Subcutaneous abdominal adipose tissue (tissue), 5 donors: ENCODE measurements at regions not wholly inside any gene's neighbourhood (a gene's known extent, or its start where the extent isn't known, plus 50 kb on each side); places are given as distances from the start of the nearest gene placed in this dataset.

ENCODE experiments used
- H3K27ac ChIP-seq: one replicate; pipeline ENCODE4 v1.7.0; 2013; ENCODE audit warnings: low read depth, mild to moderate bottlenecking, inconsistent platforms, low read length, moderate library complexity
- H3K27me3 ChIP-seq, 5 donors: one replicate each; pipeline ENCODE4 v1.7.0; 2013; ENCODE audit warnings: low read length in 5 of 5, inconsistent platforms in 1 of 5; ENCODE audit not compliant: control insufficient read depth in 5 of 5, insufficient read depth in 4 of 5
- H3K36me3 ChIP-seq, 5 donors: one replicate each; pipeline ENCODE4 v1.7.0; 2013; ENCODE audit warnings: low read length in 5 of 5; ENCODE audit not compliant: control insufficient read depth in 5 of 5, insufficient read depth in 5 of 5
- H3K4me1 ChIP-seq, 5 donors: one replicate each; pipeline ENCODE4 v1.7.0; 2013; ENCODE audit warnings: low read length in 5 of 5, mild to moderate bottlenecking in 3 of 5, moderate library complexity in 1 of 5; ENCODE audit not compliant: control insufficient read depth in 5 of 5, insufficient read depth in 5 of 5
- H3K4me3 ChIP-seq, 5 donors: one replicate each; pipeline ENCODE4 v1.7.0; 2013; ENCODE audit warnings: low read length in 5 of 5, low read depth in 1 of 5
- H3K9ac ChIP-seq, 5 donors: one replicate each; pipeline ENCODE4 v1.7.0; 2013; ENCODE audit warnings: low read length in 5 of 5, mild to moderate bottlenecking in 4 of 5, moderate library complexity in 3 of 5
- H3K9me3 ChIP-seq, 5 donors: one replicate each; pipeline ENCODE4 v1.7.0; 2013; ENCODE audit warnings: low read length in 5 of 5; ENCODE audit not compliant: control insufficient read depth in 5 of 5
- donor health status: healthy.
- donor health status: healthy.
- donor health status: healthy.
- donor health status: healthy.
- donor health status: healthy.

GRCh38 chr13:107170270-107170931 is 602.5 kb upstream of the ARGLU1 start:
- H3K4me1 ChIP-seq: no peaks in the 10 kb centered on the region
- no peaks in the 10 kb centered on the region for H3K36me3 ChIP-seq
- no peaks in the 10 kb centered on the region for H3K9me3 ChIP-seq
- no peak overlapping the region for H3K9ac ChIP-seq
- H3K27me3 ChIP-seq: no peaks in the 10 kb centered on the region
- H3K4me3 ChIP-seq: no peak overlapping the region
- H3K27ac ChIP-seq: no peak overlapping the region

GRCh38 chr13:107157271-107157670 is 589.3 kb upstream of the ARGLU1 start:
- Histone ChIP-seq H3K36me3 (no peaks in the 10 kb centered on the region), H3K27me3 (no peaks in the 10 kb centered on the region), H3K9me3 (no peaks in the 10 kb centered on the region), H3K4me3 (no peak overlapping the region), H3K27ac (no peak overlapping the region), H3K9ac (no peak overlapping the region), H3K4me1 (no peaks in the 10 kb centered on the region)

GRCh38 chr13:107144432-107144831 is 576.5 kb upstream of the ARGLU1 start:
- Histone ChIP-seq H3K4me3 (no peak overlapping the region), H3K9me3 (no peaks in the 10 kb centered on the region), H3K4me1 (peaks cover 0 to 4% (median 0%) of the 10 kb centered on the region in 5 donors), H3K9ac (no peak overlapping the region), H3K36me3 (no peaks in the 10 kb centered on the region), H3K27ac (no peak overlapping the region), H3K27me3 (no peaks in the 10 kb centered on the region)

- no peak overlapping the region for H3K27ac ChIP-seq
- H3K36me3 ChIP-seq: no peaks in the 10 kb centered on the region
- no peak overlapping the region for H3K4me3 ChIP-seq
- no peaks in the 10 kb centered on the region for H3K9me3 ChIP-seq
- peaks cover 0 to 20% (median 7%) of the 10 kb centered on the region in 5 donors for H3K4me1 ChIP-seq
- H3K9ac ChIP-seq: no peak overlapping the region
- H3K27me3 ChIP-seq: no peaks in the 10 kb centered on the region
These were observed 573.8 kb upstream of the ARGLU1 start for GRCh38 chr13:107141767-107142166.

- H3K4me1 ChIP-seq: peaks cover 0 to 20% (median 7%) of the 10 kb centered on the region in 5 donors
- no peaks in the 10 kb centered on the region for H3K36me3 ChIP-seq
- H3K27ac ChIP-seq: no peak overlapping the region
- no peaks in the 10 kb centered on the region for H3K9me3 ChIP-seq
- H3K9ac ChIP-seq: no peak overlapping the region
- no peaks in the 10 kb centered on the region for H3K27me3 ChIP-seq
- no peak overlapping the region for H3K4me3 ChIP-seq
These were observed 571.1 kb upstream of the ARGLU1 start for GRCh38 chr13:107139006-107139405.

- H3K9me3 ChIP-seq: no peaks in the 10 kb centered on the region
- peaks cover 0 to 20% (median 7%) of the 10 kb centered on the region in 5 donors for H3K4me1 ChIP-seq
- H3K36me3 ChIP-seq: no peaks in the 10 kb centered on the region
- no peak overlapping the region for H3K9ac ChIP-seq
- H3K27me3 ChIP-seq: no peaks in the 10 kb centered on the region
- H3K27ac ChIP-seq: no peak overlapping the region
- H3K4me3 ChIP-seq: no peak overlapping the region
These were observed 570.5 kb upstream of the ARGLU1 start for GRCh38 chr13:107138486-107138885.

- Histone ChIP-seq H3K4me1 (peaks cover 0 to 13% (median 6%) of the 10 kb centered on the region in 5 donors), H3K27ac (no peak overlapping the region), H3K27me3 (no peaks in the 10 kb centered on the region), H3K9ac (no peak overlapping the region), H3K36me3 (no peaks in the 10 kb centered on the region), H3K4me3 (no peak overlapping the region), H3K9me3 (no peaks in the 10 kb centered on the region)
These were observed 566.0 kb upstream of the ARGLU1 start for GRCh38 chr13:107133950-107134349.

GRCh38 chr13:107130566-107130965 is 562.6 kb upstream of the ARGLU1 start:
- Histone ChIP-seq H3K4me3 (no peak overlapping the region), H3K9me3 (no peaks in the 10 kb centered on the region), H3K4me1 (no peaks in the 10 kb centered on the region), H3K36me3 (no peaks in the 10 kb centered on the region), H3K27me3 (no peaks in the 10 kb centered on the region), H3K27ac (no peak overlapping the region), H3K9ac (no peak overlapping the region)

- Histone ChIP-seq H3K36me3 (no peaks in the 10 kb centered on the region), H3K9ac (no peak overlapping the region), H3K4me1 (no peaks in the 10 kb centered on the region), H3K4me3 (no peak overlapping the region), H3K27me3 (no peaks in the 10 kb centered on the region), H3K27ac (no peak overlapping the region), H3K9me3 (no peaks in the 10 kb centered on the region)
These were observed 556.8 kb upstream of the ARGLU1 start for GRCh38 chr13:107124730-107125129.

- Histone ChIP-seq H3K9ac (no peak overlapping the region), H3K4me3 (no peak overlapping the region), H3K27ac (no peak overlapping the region), H3K27me3 (no peaks in the 10 kb centered on the region), H3K4me1 (no peaks in the 10 kb centered on the region), H3K9me3 (no peaks in the 10 kb centered on the region), H3K36me3 (no peaks in the 10 kb centered on the region)
These were observed 556.3 kb upstream of the ARGLU1 start for GRCh38 chr13:107124129-107124718.
